Vagina (tissue), 2 donors: ENCODE measurements at regions not wholly inside any gene's neighbourhood (a gene's known extent, or its start where the extent isn't known, plus 50 kb on each side); places are given as distances from the start of the nearest gene placed in this dataset.

Experiments used
- POLR2AphosphoS5 ChIP-seq, 2 donors: sonication (generic); formaldehyde crosslinking; IDR thresholded peaks; one replicate each; pipeline ENCODE4 v1.9.0; 2017; ENCODE audit warnings: antibody characterized with exemption in 2 of 2, mild to moderate bottlenecking in 2 of 2, low read depth in 1 of 2; ENCODE audit not compliant: insufficient read depth in 1 of 2
- TF ChIP-seq, protein P1 (sequence below), 3 experiments: fragments of 450-650 bp in 2 of 3; fragments of 200-600 bp in 1 of 3; sonication (generic) in 1 of 3; IDR thresholded peaks; one replicate each; pipeline ENCODE4 v1.5.1; 2017 to 2019; ENCODE audit warnings: antibody characterized with exemption in 3 of 3, mild to moderate bottlenecking in 2 of 3, moderate library complexity in 2 of 3

- TF ChIP-seq, protein P1, sequence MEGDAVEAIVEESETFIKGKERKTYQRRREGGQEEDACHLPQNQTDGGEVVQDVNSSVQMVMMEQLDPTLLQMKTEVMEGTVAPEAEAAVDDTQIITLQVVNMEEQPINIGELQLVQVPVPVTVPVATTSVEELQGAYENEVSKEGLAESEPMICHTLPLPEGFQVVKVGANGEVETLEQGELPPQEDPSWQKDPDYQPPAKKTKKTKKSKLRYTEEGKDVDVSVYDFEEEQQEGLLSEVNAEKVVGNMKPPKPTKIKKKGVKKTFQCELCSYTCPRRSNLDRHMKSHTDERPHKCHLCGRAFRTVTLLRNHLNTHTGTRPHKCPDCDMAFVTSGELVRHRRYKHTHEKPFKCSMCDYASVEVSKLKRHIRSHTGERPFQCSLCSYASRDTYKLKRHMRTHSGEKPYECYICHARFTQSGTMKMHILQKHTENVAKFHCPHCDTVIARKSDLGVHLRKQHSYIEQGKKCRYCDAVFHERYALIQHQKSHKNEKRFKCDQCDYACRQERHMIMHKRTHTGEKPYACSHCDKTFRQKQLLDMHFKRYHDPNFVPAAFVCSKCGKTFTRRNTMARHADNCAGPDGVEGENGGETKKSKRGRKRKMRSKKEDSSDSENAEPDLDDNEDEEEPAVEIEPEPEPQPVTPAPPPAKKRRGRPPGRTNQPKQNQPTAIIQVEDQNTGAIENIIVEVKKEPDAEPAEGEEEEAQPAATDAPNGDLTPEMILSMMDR (IDR thresholded peaks at IDR 0.05) = no peak
- no peak for TF ChIP-seq POLR2AphosphoS5 (IDR thresholded peaks at IDR 0.05; ENCODE audit: insufficient read depth in 1 of 2, low read depth in 1 of 2)
These were observed 165.9 kb downstream of the NDFIP2 start for GRCh38 chr13:79646880-79647279.
